ENCODE measurements at regions not wholly inside any gene's neighbourhood (a gene's known extent, or its start where the extent isn't known, plus 50 kb on each side); places are given as distances from the start of the nearest gene placed in this dataset.

GRCh38 chr13:52931539-52932431 lies 83.3 kb upstream of the PCDH8 start:
- Histone ChIP-seq H3K4me1 (replicated peaks in 1 of 2) (no peaks in the 10 kb centered on the region), H3K36me3 (replicated peaks in 1 of 2) (no peaks in the 10 kb centered on the region), H3K27me3 (peaks cover 5% of the 10 kb centered on the region), H3K27ac (no peak overlapping the region), H3K4me3 (no peak overlapping the region), H3K9me3 (replicated peaks in 1 of 3) (no peaks in the 10 kb centered on the region)
- WGBS, 4 donors: 37 to 55% (median 42%) methylated on average over 4 of the region's 4 CpGs
- intact Hi-C loops (cut with DNase I): no loop called here
- TF ChIP-seq, protein P1, sequence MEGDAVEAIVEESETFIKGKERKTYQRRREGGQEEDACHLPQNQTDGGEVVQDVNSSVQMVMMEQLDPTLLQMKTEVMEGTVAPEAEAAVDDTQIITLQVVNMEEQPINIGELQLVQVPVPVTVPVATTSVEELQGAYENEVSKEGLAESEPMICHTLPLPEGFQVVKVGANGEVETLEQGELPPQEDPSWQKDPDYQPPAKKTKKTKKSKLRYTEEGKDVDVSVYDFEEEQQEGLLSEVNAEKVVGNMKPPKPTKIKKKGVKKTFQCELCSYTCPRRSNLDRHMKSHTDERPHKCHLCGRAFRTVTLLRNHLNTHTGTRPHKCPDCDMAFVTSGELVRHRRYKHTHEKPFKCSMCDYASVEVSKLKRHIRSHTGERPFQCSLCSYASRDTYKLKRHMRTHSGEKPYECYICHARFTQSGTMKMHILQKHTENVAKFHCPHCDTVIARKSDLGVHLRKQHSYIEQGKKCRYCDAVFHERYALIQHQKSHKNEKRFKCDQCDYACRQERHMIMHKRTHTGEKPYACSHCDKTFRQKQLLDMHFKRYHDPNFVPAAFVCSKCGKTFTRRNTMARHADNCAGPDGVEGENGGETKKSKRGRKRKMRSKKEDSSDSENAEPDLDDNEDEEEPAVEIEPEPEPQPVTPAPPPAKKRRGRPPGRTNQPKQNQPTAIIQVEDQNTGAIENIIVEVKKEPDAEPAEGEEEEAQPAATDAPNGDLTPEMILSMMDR (IDR thresholded peaks at IDR 0.05): no peak
- TF ChIP-seq POLR2A (IDR thresholded peaks at IDR 0.05): no peak
- no peak for DNase-seq

DNA sequence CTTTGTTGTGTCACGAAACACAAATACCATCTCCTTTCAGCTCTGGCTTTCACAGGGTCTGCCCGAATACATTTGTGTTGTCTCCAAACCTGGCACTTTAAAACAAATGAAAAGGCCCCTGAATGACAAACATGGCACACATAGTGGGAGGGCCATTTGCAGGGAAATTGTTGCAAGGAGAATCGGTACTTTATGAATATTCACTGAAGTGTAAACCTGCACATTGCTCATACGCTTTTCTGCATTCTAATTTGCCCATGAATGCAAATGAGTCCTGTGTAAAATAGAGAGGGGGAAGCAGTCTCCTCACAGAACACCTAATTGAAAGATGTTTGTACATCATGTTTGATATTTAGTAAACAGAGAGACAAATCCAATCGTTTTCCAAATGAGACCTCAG lies 82.7 kb upstream of the PCDH8 start:
- intact Hi-C loops (cut with DNase I): no loop called here
- Histone ChIP-seq H3K4me1 (replicated peaks in 1 of 2) (no peaks in the 10 kb centered on the region), H3K27ac (no peak overlapping the region), H3K9me3 (replicated peaks in 1 of 3) (no peaks in the 10 kb centered on the region), H3K36me3 (replicated peaks in 1 of 2) (no peaks in the 10 kb centered on the region), H3K27me3 (peaks cover 5% of the 10 kb centered on the region), H3K4me3 (no peak overlapping the region)
- TF ChIP-seq, protein P1 (IDR thresholded peaks at IDR 0.05): no peak
- TF ChIP-seq POLR2A (IDR thresholded peaks at IDR 0.05): no peak
- WGBS, 4 donors: 66 to 75% (median 70%) methylated on average over 5 of the region's 5 CpGs
- no peak for DNase-seq

DNA sequence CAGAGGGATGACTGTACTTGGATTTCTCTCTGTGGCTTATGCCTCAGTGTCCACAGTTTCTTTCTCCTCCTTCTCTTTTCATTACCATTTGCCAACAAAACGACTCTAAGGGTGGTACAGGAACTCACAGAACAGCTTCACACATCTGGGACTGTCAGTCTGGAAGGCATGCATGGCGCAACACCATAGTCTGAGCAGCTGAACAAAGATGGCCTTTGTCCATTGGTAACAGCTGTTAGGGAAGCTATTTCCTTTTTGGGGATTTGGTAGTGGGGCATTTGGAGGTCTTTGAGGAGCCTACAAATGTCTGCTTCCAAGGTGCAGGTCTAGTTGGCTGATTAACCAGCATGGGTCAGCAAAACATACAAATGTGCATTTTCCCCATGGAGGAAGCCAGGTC lies 81.4 kb upstream of the PCDH8 start:
- intact Hi-C loops (cut with DNase I): no loop called here
- H3K27ac ChIP-seq: no peak overlapping the region
- no peaks in the 10 kb centered on the region for H3K36me3 ChIP-seq (replicated peaks in 1 of 2)
- WGBS, 4 donors: 57 to 61% (median 58%) methylated on average over 2 of the region's 2 CpGs
- no peak for DNase-seq
- no peaks in the 10 kb centered on the region for H3K9me3 ChIP-seq (replicated peaks in 1 of 3)
- peaks cover 5% of the 10 kb centered on the region for H3K27me3 ChIP-seq
- H3K4me3 ChIP-seq: no peak overlapping the region
- TF ChIP-seq, protein P1 (IDR thresholded peaks at IDR 0.05): no peak
- no peak for TF ChIP-seq POLR2A (IDR thresholded peaks at IDR 0.05)
- H3K4me1 ChIP-seq (replicated peaks in 1 of 2): peaks cover 0 to 6% of the 10 kb centered on the region in 2 donors

GRCh38 chr13:52926971-52927370 lies 78.5 kb upstream of the PCDH8 start:
- Histone ChIP-seq H3K27ac (no peak overlapping the region), H3K4me3 (no peak overlapping the region), H3K9me3 (replicated peaks in 1 of 3) (no peaks in the 10 kb centered on the region), H3K36me3 (replicated peaks in 1 of 2) (no peaks in the 10 kb centered on the region), H3K4me1 (replicated peaks in 1 of 2) (peaks cover 0 to 6% of the 10 kb centered on the region in 2 donors), H3K27me3 (peaks cover 5% of the 10 kb centered on the region)
- no peak for TF ChIP-seq POLR2A (IDR thresholded peaks at IDR 0.05)
- TF ChIP-seq, protein P1 (IDR thresholded peaks at IDR 0.05): no peak
- WGBS, 4 donors: 88 to 100% (median 96%) methylated on average over 2 of the region's 2 CpGs
- no peak for DNase-seq
- intact Hi-C loops (cut with DNase I): no loop called here
